Dermis blood vessel endothelial cell (primary cell): ENCODE measurements at regions not wholly inside any gene's neighbourhood (a gene's known extent, or its start where the extent isn't known, plus 50 kb on each side); places are given as distances from the start of the nearest gene placed in this dataset.

Source experiments
- DNase-seq: peaks from one replicate; pipeline ENCODE4 v3.0.0; 2010

DNA sequence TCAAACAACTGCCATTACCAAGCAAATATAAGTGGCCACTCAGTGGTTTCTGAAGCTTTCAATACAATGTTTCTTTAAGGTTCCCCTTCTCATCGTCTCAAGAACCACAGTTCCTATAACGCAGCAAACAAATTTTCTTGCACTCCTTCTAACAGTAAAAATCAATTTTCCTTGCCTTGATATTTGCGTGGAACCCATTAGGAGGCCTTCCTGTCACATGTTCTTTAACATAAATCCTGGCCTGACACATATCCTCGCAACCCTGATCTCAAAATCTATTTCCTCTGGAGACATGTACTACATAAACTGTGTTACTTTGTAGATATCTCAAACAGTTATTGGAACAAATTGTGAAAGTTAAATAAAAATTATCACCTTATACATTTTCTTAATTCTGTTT, 65.9 kb upstream of the MANEA start:
- DNase-seq, result no peak

DNA sequence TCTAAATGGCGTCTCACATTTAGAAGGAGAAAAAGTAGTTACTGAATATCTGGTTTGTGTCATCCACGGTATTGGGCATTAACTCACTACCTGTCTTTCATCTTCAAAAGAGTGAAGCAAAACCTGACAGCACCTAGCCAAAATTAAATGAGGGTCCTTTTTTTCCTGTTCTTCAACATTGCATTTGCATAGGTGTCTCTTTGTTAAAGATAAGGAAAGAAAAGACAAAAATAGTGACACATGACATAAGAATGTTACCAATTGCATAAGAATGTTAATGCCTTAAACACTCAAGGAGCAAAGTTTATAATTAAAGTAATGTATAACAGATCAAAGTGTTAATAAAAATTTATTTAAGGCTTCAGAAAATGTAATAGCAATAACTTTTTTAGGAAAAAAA, 61.4 kb upstream of the MANEA start:
- no peak for DNase-seq

DNA sequence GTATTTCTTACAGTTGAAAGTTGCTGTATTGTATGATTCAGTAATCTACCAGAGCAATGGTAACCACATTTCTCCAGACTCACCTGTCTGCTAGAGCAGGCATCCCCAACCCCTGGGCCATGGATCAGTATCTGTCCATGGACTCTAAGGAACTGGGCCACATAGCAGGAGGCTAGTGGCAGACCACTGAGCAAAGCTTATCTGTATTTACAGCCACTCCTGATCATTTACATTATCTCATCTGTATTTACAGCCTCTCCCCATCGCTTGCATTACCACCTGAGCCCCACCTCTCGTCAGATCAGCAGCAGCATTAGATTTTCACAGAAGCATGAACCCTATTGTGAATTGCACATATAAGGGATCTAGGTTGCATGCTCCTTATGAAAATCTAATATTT, 60.3 kb upstream of the MANEA start:
- DNase-seq, result no peak

DNA sequence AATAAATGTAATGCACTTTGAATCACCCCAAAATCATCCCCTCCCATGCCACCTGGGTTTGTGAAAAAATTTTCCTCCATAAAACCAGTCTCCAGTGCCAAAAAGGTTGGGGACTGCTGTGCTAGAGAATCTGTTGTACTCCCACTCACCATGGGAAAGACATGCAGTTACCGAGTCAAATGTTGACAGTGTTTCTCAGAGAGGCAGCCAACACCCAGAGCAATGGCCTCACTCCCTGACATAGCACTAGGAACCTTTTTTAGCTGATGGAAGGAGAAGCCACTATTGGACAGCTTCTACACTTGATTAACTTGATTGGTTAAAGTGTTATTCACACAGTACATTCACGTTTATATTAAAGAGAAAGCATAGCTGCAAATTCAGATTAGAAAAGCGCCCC, 59.8 kb upstream of the MANEA start:
- no peak for DNase-seq

DNA sequence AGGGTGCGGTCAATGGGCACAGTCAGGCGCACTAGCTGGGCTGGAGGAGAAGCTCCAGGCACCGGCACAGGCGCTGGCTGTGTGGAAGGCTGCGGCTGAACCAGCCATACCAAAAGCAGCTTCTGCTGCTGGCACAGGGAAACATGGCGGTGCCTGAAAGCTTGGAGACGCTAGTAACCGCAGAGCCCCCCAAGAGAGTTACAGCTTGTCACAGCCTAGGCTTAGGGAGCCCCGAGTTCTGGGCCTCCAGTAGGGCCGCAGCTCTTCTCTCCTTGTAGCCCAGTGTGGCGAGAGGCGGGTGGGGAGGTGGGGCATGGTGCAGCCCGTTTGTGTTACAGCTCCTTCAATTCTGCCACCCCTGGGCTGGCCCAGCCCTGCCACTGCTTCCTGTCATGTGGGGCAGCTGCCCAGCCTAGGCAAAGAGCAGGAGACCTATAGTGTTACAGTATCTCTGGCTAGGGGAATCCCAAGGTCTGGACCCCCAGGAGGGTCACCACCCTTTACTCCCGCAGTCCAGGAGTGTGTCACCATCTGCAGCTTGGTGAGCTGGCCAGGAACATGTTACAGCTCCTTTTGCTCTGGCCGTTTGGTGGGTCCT, 58.6 kb upstream of the MANEA start:
- no peak for DNase-seq

DNA sequence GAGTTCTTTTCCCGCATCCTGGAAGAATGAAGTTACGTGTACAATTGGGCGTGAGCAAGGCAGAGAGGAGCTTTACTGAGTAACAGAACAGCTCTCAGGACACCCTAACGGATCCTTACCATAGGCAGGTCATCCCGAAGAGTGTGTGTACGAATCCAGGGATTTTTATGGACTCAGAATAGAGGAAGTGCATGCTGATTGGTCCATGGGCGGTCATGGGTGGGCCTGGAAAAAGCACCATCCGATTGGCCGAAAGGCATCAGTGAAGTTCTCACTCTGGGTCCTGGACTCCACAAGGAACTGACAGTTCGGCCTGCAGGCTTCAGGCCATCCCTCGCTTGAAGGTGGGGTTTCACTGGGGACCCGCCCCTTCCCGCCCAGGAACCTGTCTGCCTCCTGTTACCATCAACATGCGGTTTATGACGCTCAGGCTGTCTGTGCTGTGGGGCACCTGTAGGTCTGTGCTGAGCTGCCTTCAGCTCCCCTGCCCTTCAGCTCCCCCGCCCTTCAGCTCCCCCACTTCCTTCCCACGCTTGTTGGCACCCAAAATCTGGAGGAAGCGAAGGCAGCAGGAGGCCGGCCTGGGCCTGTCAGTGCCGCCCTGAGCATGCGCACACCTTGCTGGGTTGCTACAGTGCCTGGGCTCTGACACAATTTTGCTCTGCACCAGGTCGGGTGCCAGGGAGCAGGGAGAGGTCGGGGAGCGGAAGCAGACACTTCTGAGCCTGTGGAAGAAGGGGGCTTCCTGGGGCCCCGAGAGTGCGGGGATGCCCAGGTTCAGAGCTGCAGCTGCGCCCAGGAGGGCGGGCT, 57.9 kb upstream of the MANEA start:
- DNase-seq, result no peak

DNA sequence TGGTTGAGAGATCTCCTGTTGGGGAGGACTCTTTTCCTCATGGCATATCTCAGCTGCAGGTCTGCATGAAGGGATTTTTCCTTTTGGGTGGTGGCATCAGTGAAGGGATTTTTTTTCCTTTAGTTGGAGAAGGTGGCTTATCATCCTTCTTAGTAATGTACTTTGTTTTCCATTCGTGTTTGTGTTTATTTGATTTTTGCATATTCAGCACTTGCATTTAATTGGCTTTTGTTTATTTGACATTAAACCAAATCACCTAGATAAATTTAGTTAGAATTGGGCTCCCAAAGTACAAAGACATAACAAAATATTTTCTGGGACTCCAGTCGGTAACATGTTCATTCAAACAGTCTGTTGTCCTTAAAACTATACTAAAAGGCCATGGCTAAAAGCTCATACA, 56.2 kb upstream of the MANEA start:
- no peak for DNase-seq
